ENCODE measurements at regions not wholly inside any gene's neighbourhood (a gene's known extent, or its start where the extent isn't known, plus 50 kb on each side); places are given as distances from the start of the nearest gene placed in this dataset.
"Not testable (repeated sequence)": the region's sequence is repeated elsewhere in the genome, so short reads cannot be mapped to it uniquely, and the experiment has no call there.

- 90 to 93% methylated on average over 12 of the region's 12 CpGs for WGBS, 2 donors
Observed at GRCh38 chr6:166796610-166797009, 159.7 kb downstream of the RNASET2 start.

GRCh38 chr6:166795879-166796278 is 160.5 kb downstream of the RNASET2 start:
- H3K27ac ChIP-seq, result no peak overlapping the region
- H3K27me3 ChIP-seq, result no peaks in the 10 kb centered on the region
- 57 to 75% methylated on average over 3 of the region's 3 CpGs for WGBS, 2 donors
- no peaks in the 10 kb centered on the region for H3K36me3 ChIP-seq
- intact Hi-C loops (cut with DNase I), result no loop called here
- no peak for DNase-seq
- H3K4me3 ChIP-seq, result no peak overlapping the region
- peaks cover 0 to 2% (median 0%) of the 10 kb centered on the region in 4 donors for H3K4me1 ChIP-seq
- H3K9me3 ChIP-seq, result no peaks in the 10 kb centered on the region
- TF ChIP-seq POLR2A (IDR thresholded peaks at IDR 0.05), result no peak

More at GRCh38 chr6:166796610-166797009, 159.7 kb downstream of the RNASET2 start:
- TF ChIP-seq EP300 (IDR thresholded peaks at IDR 0.05) (no peak), POLR2AphosphoS5 (IDR thresholded peaks at IDR 0.05) (no peak), POLR2A (IDR thresholded peaks at IDR 0.05) (no peak), CTCF (IDR thresholded peaks at IDR 0.05) (no peak)
- no peak overlapping the region for H3K4me3 ChIP-seq
- intact Hi-C loops (cut with DNase I), result no loop called here
- no peaks in the 10 kb centered on the region for H3K36me3 ChIP-seq
- no peaks in the 10 kb centered on the region for H3K9me3 ChIP-seq
- DNase-seq, result no peak
- H3K4me1 ChIP-seq, result peaks cover 0 to 2% (median 0%) of the 10 kb centered on the region in 4 donors
- H3K27me3 ChIP-seq, result no peaks in the 10 kb centered on the region
- no peak overlapping the region for H3K27ac ChIP-seq

DNA sequence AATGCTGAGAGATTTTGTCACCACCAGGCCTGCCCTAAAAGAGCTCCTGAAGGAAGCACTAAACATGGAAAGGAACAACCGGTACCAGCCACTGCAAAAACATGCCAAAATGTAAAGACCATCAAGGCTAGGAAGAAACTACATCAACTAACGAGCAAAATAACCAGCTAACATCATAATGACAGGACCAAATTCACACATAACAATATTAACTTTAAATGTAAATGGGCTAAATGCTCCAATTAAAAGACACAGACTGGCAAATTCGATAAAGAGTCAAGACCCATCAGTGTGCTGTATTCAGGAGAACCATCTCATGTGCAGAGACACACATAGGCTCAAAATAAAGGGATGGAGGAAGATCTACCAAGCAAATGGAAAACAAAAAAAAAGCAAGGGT is 163.8 kb upstream of the RPS6KA2 start:
- H3K27ac ChIP-seq; H3K9me3 ChIP-seq; intact Hi-C loops (cut with DNase I); H3K27me3 ChIP-seq; DNase-seq; H3K4me3 ChIP-seq; H3K36me3 ChIP-seq; H3K4me1 ChIP-seq: not testable (repeated sequence)
- WGBS, 2 donors, result 80 to 84% methylated on average over 2 of the region's 3 CpGs

DNA sequence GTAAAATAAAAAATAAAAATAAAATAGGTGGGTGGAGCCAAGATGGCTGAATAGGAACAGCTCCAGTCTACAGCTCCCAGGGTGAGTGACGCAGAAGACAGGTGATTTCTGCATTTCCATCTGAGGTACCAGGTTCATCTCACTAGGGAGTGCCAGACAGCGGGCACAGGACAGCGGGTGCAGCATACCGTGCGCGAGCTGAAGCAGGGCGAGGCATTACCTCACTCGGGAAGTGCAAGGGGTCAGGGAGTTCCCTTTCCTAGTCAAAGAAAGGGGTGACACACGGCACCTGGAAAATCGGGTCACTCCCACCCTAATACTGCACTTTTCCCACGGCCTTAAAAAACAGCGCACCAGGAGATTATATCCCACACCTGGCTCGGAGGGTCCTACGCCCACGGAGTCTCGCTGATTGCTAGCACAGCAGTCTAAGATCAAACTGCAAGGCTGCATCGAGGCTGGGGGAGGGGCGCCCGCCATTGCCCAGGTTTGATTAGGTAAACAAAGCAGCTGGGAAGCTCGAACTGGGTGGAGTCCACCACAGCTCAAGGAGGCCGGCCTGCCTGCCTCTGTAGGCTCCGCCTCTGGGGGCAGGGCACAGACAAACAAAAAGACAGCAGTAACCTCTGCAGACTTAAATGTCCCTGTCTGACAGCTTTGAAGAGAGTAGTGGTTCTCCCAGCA is 161.9 kb upstream of the RPS6KA2 start:
- intact Hi-C loops (cut with DNase I); H3K36me3 ChIP-seq; H3K4me3 ChIP-seq; DNase-seq; H3K9me3 ChIP-seq; H3K4me1 ChIP-seq; H3K27ac ChIP-seq; H3K27me3 ChIP-seq: not testable (repeated sequence)
- WGBS, 2 donors, result 84 to 88% methylated on average over 22 of the region's 22 CpGs

DNA sequence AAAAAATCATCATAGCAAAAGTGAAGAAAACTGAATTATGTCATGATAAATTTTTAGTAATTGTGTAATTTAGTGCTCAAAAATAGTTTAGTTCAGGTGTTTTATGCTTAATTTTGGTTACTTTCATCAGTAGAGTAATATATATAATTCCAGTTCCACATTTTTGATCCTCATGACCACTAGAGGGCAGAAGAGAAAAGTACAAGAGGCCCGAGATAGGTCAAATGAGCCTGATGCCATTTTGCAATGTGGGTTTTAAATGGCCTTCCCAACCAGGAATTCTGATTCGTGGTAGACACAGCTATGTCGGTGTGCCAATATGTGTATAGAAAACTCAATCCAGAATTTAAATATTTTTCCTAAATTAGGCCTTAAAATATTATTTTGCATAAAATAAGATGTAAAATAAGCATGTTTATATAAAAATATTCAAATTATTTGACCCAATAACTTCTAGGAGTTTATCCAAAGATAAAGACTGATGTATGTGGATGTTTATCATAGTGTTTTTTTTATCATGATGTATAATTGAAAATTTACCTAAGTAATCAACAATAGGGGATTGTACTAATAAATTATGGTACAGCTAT is 159.7 kb upstream of the RPS6KA2 start:
- intact Hi-C loops (cut with DNase I), result loop anchor here (2.0 kb wide), 3 partner anchors 76 to 202 kb away; no protein-coding TSS in a partner anchor
- no peak overlapping the region for H3K4me3 ChIP-seq
- H3K27ac ChIP-seq, result no peak overlapping the region
- 2 to 4% methylated on average over 3 of the region's 3 CpGs for WGBS, 2 donors
- TF ChIP-seq POLR2A (IDR thresholded peaks at IDR 0.05), result no peak
- peak; percentile 37 to 75 (median 61) for TF ChIP-seq CTCF (IDR thresholded peaks at IDR 0.05)
- TF ChIP-seq EP300 (IDR thresholded peaks at IDR 0.05), result no peak
- H3K27me3 ChIP-seq, result no peaks in the 10 kb centered on the region
- H3K9me3 ChIP-seq, result no peaks in the 10 kb centered on the region
- DNase-seq, result no peak
- H3K4me1 ChIP-seq, result no peaks in the 10 kb centered on the region
- no peaks in the 10 kb centered on the region for H3K36me3 ChIP-seq

DNA sequence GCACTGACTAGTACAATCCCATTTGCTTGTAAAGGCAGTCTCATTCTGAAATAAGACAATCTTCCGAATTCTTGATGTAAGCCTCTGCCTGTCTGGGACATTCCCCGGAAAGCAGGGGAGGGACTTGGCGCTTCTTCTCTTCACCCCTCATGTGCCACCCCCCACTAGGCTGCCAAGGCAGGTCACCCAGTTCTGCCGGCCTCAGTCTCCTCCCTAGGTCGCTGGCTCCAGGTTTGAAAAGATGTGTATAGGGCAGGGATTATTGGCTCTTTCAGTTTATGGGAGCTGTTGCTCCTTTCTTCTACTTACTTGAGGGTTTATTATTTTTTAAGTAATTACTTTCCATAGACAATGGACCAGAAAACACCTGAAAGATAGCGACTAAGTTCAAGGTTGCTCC is 158.1 kb upstream of the RPS6KA2 start:
- no peak for DNase-seq
- intact Hi-C loops (cut with DNase I), result no loop called here
- Histone ChIP-seq H3K4me3 (no peak overlapping the region), H3K9me3 (no peaks in the 10 kb centered on the region), H3K27ac (no peak overlapping the region), H3K36me3 (no peaks in the 10 kb centered on the region), H3K27me3 (no peaks in the 10 kb centered on the region), H3K4me1 (no peaks in the 10 kb centered on the region)
- TF ChIP-seq EP300 (IDR thresholded peaks at IDR 0.05) (no peak), CTCF (IDR thresholded peaks at IDR 0.05) (no peak), POLR2A (IDR thresholded peaks at IDR 0.05) (no peak), POLR2AphosphoS5 (IDR thresholded peaks at IDR 0.05) (no peak)
- 86 to 89% methylated on average over 6 of the region's 6 CpGs for WGBS, 2 donors
